Muscle of back (tissue), 3 donors: ENCODE measurements at regions not wholly inside any gene's neighbourhood (a gene's known extent, or its start where the extent isn't known, plus 50 kb on each side); places are given as distances from the start of the nearest gene placed in this dataset.
A peak's percentile ranks its signal among the peaks of the same experiment; 100 is the strongest.

Source experiments
- DNase-seq, 3 donors: peaks; one replicate each; pipeline versions ENCODE4 v3.0.0 to v3.0.0-alpha.2; 2013

- DNase-seq = peak in 1 of 3 donors; percentile 19
Measured at GRCh38 chr10:9615189-9615588, 1402.5 kb upstream of the CELF2 start.

GRCh38 chr10:9621216-9621615 is 1396.5 kb upstream of the CELF2 start:
- DNase-seq = no peak

DNA sequence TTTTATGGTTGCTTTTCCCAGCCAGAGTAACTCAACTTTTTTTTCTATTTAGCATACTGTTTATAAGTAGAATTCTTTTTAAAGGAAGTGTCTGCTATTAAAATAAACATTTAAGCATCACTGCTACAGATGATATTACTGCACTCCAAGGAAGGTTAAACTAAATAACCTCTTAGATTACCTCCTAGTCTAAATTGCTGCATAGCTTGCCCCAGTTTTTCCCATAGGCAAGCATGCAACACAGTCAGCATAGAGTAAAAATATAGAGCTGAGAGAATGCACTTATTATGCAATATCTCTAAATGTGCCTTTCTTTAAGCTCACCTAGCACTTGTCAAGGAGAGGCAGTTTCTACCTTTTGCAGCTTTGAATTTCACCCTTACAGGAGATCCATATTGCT is 1392.4 kb upstream of the CELF2 start:
- DNase-seq = no peak

GRCh38 chr10:9634466-9634865 is 1383.2 kb upstream of the CELF2 start:
- peak in 1 of 3 donors; percentile 29 for DNase-seq

DNA sequence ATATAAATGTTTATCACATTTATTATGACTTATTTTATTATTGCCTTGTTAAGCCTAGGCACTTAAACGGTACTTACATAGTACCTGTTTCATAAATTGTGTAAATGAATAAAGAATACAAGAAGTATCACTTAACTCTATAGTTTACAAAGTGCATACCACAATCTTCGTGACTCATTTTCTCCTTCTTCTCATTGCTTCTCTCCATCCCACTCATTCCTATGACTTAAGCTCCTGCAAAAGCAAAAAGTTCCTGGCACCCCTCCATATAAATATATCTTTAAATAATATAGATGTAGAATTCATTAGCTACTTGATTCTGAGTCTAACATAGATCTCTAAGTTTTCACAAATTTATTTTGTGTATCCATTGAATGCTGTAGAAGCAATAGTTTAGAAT is 1382.0 kb upstream of the CELF2 start:
- DNase-seq = peak in 1 of 3 donors; percentile 4

- no peak for DNase-seq
Measured at GRCh38 chr10:9636216-9636615, 1381.5 kb upstream of the CELF2 start.

DNA sequence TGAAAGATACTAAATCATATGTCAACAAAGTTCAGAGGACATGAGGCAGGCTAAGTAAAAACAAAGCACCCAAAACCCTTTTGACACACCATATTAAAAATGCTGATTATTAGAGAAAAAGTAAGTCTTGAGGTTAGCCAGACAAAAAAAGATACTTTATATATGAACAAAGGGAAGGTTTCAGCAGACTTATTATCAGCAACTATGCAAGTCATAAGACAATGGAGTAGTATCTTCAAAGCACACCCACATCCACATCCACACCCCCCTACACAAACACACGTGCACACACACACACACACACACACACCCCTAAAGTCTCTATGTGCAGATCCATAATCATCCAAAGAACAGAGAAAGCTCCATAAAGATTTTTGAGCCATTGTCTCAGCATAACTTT is 1373.9 kb upstream of the CELF2 start:
- no peak for DNase-seq

- DNase-seq = no peak
Measured at GRCh38 chr10:9645404-9645803, 1372.3 kb upstream of the CELF2 start.

GRCh38 chr10:9645928-9646600 is 1371.6 kb upstream of the CELF2 start:
- DNase-seq = no peak

DNA sequence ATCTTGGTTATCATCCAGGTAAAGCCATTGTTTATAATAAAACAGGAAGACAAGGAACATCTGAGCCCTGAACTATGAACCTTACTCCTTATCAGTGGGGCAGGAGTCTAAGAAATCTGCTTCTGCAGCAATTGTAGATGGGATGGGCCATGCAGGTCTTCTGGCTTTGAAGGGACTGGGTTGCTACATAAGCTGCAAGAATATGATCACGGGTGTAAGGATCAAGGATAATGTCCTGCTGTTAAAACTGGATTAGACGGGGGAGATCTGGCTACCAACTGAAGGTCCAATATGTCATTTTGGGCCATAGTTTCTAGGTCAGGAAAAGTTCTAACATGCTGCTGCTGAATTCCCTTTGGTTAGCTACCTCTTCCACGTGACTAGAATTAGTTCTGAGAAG is 1363.4 kb upstream of the CELF2 start:
- DNase-seq = no peak

- DNase-seq = no peak
Measured at GRCh38 chr10:9656386-9656785, 1361.3 kb upstream of the CELF2 start.

GRCh38 chr10:9656996-9657395 is 1360.7 kb upstream of the CELF2 start:
- no peak for DNase-seq

DNA sequence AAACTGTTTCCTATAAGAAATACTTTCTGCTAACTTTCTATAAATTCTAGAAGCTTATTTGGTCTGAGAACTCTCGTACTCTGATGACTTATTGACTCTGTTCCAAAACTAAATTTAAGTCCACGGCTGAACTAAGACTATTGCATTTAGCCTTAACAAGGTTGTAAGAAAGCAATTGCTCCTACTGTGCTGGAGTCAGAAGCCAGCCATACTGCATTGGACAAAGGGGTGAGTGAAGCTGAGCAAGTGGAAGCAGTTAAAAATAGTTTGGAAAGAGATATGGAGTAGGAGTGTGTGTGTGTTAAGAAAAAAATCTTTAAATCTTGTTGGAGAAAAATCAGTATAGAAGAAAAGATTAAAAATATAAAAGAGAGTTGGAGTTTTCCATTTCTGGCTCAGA is 1360.1 kb upstream of the CELF2 start:
- DNase-seq = peak in 1 of 3 donors; percentile 5

DNA sequence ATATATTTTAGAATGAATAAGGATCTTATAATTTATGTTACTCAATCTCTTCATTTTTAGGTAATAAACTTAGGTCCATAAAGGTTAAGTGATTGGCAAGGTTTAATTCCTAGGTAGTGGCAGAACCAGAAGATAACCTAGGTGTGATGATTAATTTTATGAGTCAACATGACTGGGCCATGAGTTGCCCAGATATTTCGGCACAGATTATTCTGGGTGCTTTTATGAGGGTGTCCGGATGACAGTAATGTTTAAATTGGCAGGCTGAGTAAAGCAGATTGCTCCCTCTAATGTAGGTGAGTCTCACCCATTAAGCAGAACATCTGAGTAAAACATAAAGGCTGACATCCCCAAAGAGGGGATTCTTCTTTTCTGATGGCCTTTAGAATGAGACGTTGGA is 1349.3 kb upstream of the CELF2 start:
- DNase-seq = no peak

GRCh38 chr10:9670911-9671310 is 1346.8 kb upstream of the CELF2 start:
- no peak for DNase-seq

GRCh38 chr10:9681655-9682054 is 1336.0 kb upstream of the CELF2 start:
- no peak for DNase-seq

- no peak for DNase-seq
Measured at GRCh38 chr10:9682802-9683201, 1334.9 kb upstream of the CELF2 start.

GRCh38 chr10:9684186-9684585 is 1333.5 kb upstream of the CELF2 start:
- DNase-seq = no peak

- DNase-seq = no peak
Measured at GRCh38 chr10:9685596-9685995, 1332.1 kb upstream of the CELF2 start.

GRCh38 chr10:9688711-9689110 is 1329.0 kb upstream of the CELF2 start:
- DNase-seq = no peak

DNA sequence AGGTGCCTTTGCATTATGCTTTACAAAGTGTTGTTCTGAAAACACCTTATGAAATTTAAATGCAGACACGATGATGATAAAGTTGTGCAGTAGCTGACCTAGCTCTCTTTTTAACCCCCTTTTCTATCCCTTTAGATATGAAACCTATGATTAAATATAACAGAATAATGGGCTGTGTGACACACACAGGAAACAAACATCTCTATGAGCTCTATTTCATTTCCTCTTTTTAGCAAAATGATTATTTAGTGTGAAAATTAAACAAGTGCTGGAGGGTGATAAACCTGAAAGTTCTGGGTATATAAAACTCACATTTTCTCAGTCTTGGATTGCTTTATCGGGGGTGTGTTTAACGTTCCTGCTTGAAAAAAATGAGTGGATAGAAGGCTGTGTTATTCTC is 1310.5 kb upstream of the CELF2 start:
- no peak for DNase-seq

DNA sequence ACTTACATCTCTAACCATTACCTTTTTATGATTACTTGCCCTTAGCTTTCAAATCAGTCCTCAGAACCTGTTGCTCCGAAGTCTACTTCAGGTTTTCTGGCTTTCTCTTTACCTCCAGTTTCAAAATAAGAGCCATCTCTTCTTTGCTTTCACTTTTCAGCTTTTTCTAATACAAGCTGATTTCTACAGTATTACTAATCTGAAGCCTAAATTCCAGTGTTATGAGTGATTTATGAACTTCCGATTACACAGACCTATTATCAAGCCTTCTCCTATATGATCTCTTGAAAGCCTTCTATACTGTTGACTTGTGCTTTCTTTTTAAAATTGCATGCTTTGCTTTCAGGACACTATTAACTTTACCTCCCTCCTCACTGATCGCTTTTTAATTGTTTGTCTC is 1307.8 kb upstream of the CELF2 start:
- DNase-seq = no peak

DNA sequence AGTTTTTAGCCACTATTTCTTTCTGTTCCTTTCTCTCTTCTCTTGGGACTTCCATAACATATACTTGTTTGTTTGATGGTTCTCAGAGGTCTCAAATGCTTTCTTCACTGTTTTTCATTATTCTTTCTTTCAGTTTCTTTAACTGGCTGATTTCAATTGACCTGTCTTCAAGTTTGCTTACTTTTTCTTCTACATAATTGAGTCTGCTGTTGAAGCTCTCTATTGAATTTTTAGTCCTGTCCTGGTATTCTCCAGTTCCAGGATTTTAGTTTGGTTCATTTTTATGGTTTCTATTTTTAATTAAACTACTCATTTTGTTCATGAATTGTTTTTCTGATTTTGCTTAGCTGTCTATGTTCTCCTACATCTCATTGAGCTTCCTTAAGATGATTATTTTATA is 1305.3 kb upstream of the CELF2 start:
- DNase-seq = no peak

DNA sequence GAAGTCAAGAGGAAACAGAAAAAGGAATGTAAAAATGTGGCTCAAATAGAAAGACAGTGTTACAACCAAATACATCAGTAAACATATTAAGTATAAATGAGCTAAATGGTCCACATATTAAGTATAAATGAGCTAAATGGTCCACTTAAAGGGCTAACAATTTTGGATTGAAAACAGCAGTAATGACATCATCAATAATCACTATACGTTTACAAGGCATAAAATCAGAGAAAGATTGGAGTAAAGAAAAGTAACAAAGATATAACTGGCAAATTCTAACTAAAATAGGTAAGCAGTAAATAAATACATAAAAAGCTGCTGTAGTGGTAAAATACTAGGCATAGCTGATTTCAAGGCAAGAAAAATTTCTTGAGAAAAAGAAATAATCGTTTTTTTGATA is 1298.4 kb upstream of the CELF2 start:
- DNase-seq = no peak

GRCh38 chr10:9733766-9734165 is 1283.9 kb upstream of the CELF2 start:
- DNase-seq = no peak
